Fibroblast of lung (primary cell): ENCODE measurements at regions not wholly inside any gene's neighbourhood (a gene's known extent, or its start where the extent isn't known, plus 50 kb on each side); places are given as distances from the start of the nearest gene placed in this dataset.
A peak's percentile ranks its signal among the peaks of the same experiment; 100 is the strongest.

Source experiments
- DNase-seq, 2 donors: peaks; one replicate each; pipeline versions ENCODE4 v3.0.0 to v3.0.0-alpha.2; 2010; ENCODE audit warnings: low read depth in 2 of 2
- H2AFZ ChIP-seq: 2 replicates; pipeline ENCODE4 v1.5.1; 2012; ENCODE audit warnings: low read length, control low read depth, inconsistent platforms
- H3K27ac ChIP-seq: 2 replicates; pipeline ENCODE4 v1.5.1; 2011; ENCODE audit warnings: low read length, control low read depth; ENCODE audit not compliant: insufficient read depth
- H3K27me3 ChIP-seq: 2 replicates; pipeline ENCODE4 v1.5.1; 2011; ENCODE audit warnings: mild to moderate bottlenecking, low read length; ENCODE audit not compliant: control insufficient read depth, insufficient read depth
- H3K36me3 ChIP-seq: 2 replicates; pipeline ENCODE4 v1.5.1; 2011; ENCODE audit warnings: low read length; ENCODE audit not compliant: control insufficient read depth, insufficient read depth
- H3K4me1 ChIP-seq: 2 replicates; pipeline ENCODE4 v1.5.1; 2011; ENCODE audit warnings: low read length; ENCODE audit not compliant: control insufficient read depth, insufficient read depth; ENCODE audit errors: extremely low read depth
- H3K4me2 ChIP-seq: 2 replicates; pipeline ENCODE4 v1.5.1; 2011; ENCODE audit warnings: low read length, control low read depth; ENCODE audit not compliant: insufficient read depth; ENCODE audit errors: extremely low read depth
- H3K4me3 ChIP-seq, 4 experiments: fragments of 200-600 bp in 1 of 4; sonication (generic) in 1 of 4; replicated peaks in 1 of 4; 2 replicates each; pipeline ENCODE4 v1.5.1; 2011 to 2016; ENCODE audit warnings: low read length in 4 of 4, low read depth in 3 of 4, mild to moderate bottlenecking in 3 of 4, control low read depth in 2 of 4, inconsistent platforms in 1 of 4, mixed read lengths in 1 of 4; ENCODE audit not compliant: insufficient read depth in 1 of 4; ENCODE audit errors: control extremely low read depth in 1 of 4
- H3K79me2 ChIP-seq: 2 replicates; pipeline ENCODE4 v1.5.1; 2012; ENCODE audit warnings: mild to moderate bottlenecking, low read length, inconsistent platforms; ENCODE audit not compliant: control insufficient read depth, insufficient read depth
- H3K9ac ChIP-seq: 2 replicates; pipeline ENCODE4 v1.5.1; 2011; ENCODE audit warnings: mild to moderate bottlenecking, low read length, control low read depth; ENCODE audit not compliant: insufficient read depth
- H3K9me3 ChIP-seq: 2 replicates; pipeline ENCODE4 v1.5.1; 2012; ENCODE audit warnings: low read depth, low read length; ENCODE audit not compliant: control insufficient read depth, insufficient read depth
- H4K20me1 ChIP-seq: 2 replicates; pipeline ENCODE4 v1.5.1; 2011; ENCODE audit warnings: low read length; ENCODE audit not compliant: control insufficient read depth, insufficient read depth; ENCODE audit errors: extremely low read depth
- CTCF ChIP-seq, 2 donors: IDR thresholded peaks in 1 of 2; conservative IDR thresholded peaks in 1 of 2; 1 replicate in 1 of 2; 2 replicates in 1 of 2; pipeline ENCODE4 v1.5.1; 2011 to 2012; ENCODE audit warnings: low read length in 2 of 2, control low read depth in 1 of 2, inconsistent platforms in 1 of 2, low read depth in 1 of 2, mild to moderate bottlenecking in 1 of 2
- EZH2 ChIP-seq: IDR thresholded peaks from 2 replicates; pipeline ENCODE4 v1.5.1; 2012; ENCODE audit warnings: low read length, control low read depth, mild to moderate bottlenecking; ENCODE audit errors: missing control alignments

GRCh38 chr5:103452666-103453065 is 109.9 kb downstream of the NUDT12 start:
- no peak for TF ChIP-seq EZH2
- no peak for TF ChIP-seq CTCF (conservative IDR thresholded peaks at IDR 0.05 in 1 of 2, IDR thresholded peaks at IDR 0.05 in 1 of 2; ENCODE audit: low read depth in 1 of 2, low read length in 2 of 2)
- Histone ChIP-seq H2AFZ (no peak overlapping the region), H3K9me3 (no peaks in the 10 kb centered on the region), H3K36me3 (no peaks in the 10 kb centered on the region), H3K27ac (no peak overlapping the region), H3K79me2 (no peaks in the 10 kb centered on the region), H3K27me3 (no peaks in the 10 kb centered on the region), H3K4me1 (peaks cover 5% of the 10 kb centered on the region), H3K4me2 (no peak overlapping the region), H3K4me3 (no peak overlapping the region), H3K9ac (no peak overlapping the region), H4K20me1 (no peaks in the 10 kb centered on the region)
- DNase-seq: peak in 1 of 2 donors; percentile 85

- H3K79me2 ChIP-seq: no peaks in the 10 kb centered on the region
- H3K4me1 ChIP-seq: peaks cover 5% of the 10 kb centered on the region
- H3K27ac ChIP-seq: no peak overlapping the region
- TF ChIP-seq EZH2 (no peak), CTCF (conservative IDR thresholded peaks at IDR 0.05 in 1 of 2, IDR thresholded peaks at IDR 0.05 in 1 of 2; ENCODE audit: low read depth in 1 of 2, low read length in 2 of 2) (no peak)
- no peak overlapping the region for H3K9ac ChIP-seq
- H3K4me3 ChIP-seq: no peak overlapping the region
- no peaks in the 10 kb centered on the region for H3K27me3 ChIP-seq
- H2AFZ ChIP-seq: no peak overlapping the region
- no peaks in the 10 kb centered on the region for H3K9me3 ChIP-seq
- no peaks in the 10 kb centered on the region for H3K36me3 ChIP-seq
- no peak overlapping the region for H3K4me2 ChIP-seq
- H4K20me1 ChIP-seq: no peaks in the 10 kb centered on the region
- DNase-seq: no peak
These were observed 110.5 kb downstream of the NUDT12 start for GRCh38 chr5:103452089-103452488.

GRCh38 chr5:103451261-103451660 is 111.3 kb downstream of the NUDT12 start:
- Histone ChIP-seq H2AFZ (no peak overlapping the region), H3K4me1 (peaks cover 5% of the 10 kb centered on the region), H3K36me3 (no peaks in the 10 kb centered on the region), H3K4me2 (peak overlapping the region; percentile 62), H3K4me3 (no peak overlapping the region), H4K20me1 (no peaks in the 10 kb centered on the region), H3K27me3 (no peaks in the 10 kb centered on the region), H3K9ac (no peak overlapping the region), H3K9me3 (no peaks in the 10 kb centered on the region), H3K27ac (peak overlapping the region; percentile 58), H3K79me2 (no peaks in the 10 kb centered on the region)
- DNase-seq: no peak
- TF ChIP-seq EZH2 (no peak), CTCF (conservative IDR thresholded peaks at IDR 0.05 in 1 of 2, IDR thresholded peaks at IDR 0.05 in 1 of 2; ENCODE audit: low read depth in 1 of 2, low read length in 2 of 2) (no peak)
